NCI-H128 (cell line): ENCODE measurements at regions not wholly inside any gene's neighbourhood (a gene's known extent, or its start where the extent isn't known, plus 50 kb on each side); places are given as distances from the start of the nearest gene placed in this dataset.

Experiments
- DNase-seq: peaks from one replicate; lab custom pipeline; 2025; ENCODE audit not compliant: unreplicated experiment; lab: John Stamatoyannopoulos, UW

- no peak for DNase-seq
These were observed 129.1 kb upstream of the CA10 start for GRCh38 chr17:52287611-52288010.

GRCh38 chr17:52283872-52284271, 125.4 kb upstream of the CA10 start:
- no peak for DNase-seq

- no peak for DNase-seq
These were observed 118.0 kb upstream of the CA10 start for GRCh38 chr17:52276381-52277008.

GRCh38 chr17:52271781-52272180, 113.3 kb upstream of the CA10 start:
- DNase-seq, result no peak

GRCh38 chr17:52255347-52255746, 96.8 kb upstream of the CA10 start:
- no peak for DNase-seq

GRCh38 chr17:52244689-52245088, 86.2 kb upstream of the CA10 start:
- DNase-seq, result no peak

GRCh38 chr17:52242268-52242667, 83.8 kb upstream of the CA10 start:
- no peak for DNase-seq

- DNase-seq, result no peak
These were observed 78.6 kb upstream of the CA10 start for GRCh38 chr17:52237151-52237550.

- DNase-seq, result no peak
These were observed 77.0 kb upstream of the CA10 start for GRCh38 chr17:52235516-52235915.

GRCh38 chr17:52233632-52234031, 75.1 kb upstream of the CA10 start:
- DNase-seq, result no peak

GRCh38 chr17:52233176-52233575, 74.7 kb upstream of the CA10 start:
- DNase-seq, result no peak

GRCh38 chr17:52228823-52229222, 70.3 kb upstream of the CA10 start:
- no peak for DNase-seq

GRCh38 chr17:52227926-52228325, 69.4 kb upstream of the CA10 start:
- no peak for DNase-seq

GRCh38 chr17:52213451-52213850, 54.9 kb upstream of the CA10 start:
- no peak for DNase-seq

- no peak for DNase-seq
These were observed 54.3 kb upstream of the CA10 start for GRCh38 chr17:52212851-52213250.

GRCh38 chr17:52209507-52209906, 51.0 kb upstream of the CA10 start:
- no peak for DNase-seq
